HG02973 (cell line): ENCODE measurements at regions not wholly inside any gene's neighbourhood (a gene's known extent, or its start where the extent isn't known, plus 50 kb on each side); places are given as distances from the start of the nearest gene placed in this dataset.
"Not testable (repeated sequence)": the region's sequence is repeated elsewhere in the genome, so short reads cannot be mapped to it uniquely, and the experiment has no call there.

ENCODE experiments used
- ATAC-seq: cut with Tn5 transposase; IDR thresholded peaks from one replicate; pipeline ENCODE4 v1.9.1; 2021; ENCODE audit warnings: moderate library complexity; ENCODE audit not compliant: unreplicated experiment

DNA sequence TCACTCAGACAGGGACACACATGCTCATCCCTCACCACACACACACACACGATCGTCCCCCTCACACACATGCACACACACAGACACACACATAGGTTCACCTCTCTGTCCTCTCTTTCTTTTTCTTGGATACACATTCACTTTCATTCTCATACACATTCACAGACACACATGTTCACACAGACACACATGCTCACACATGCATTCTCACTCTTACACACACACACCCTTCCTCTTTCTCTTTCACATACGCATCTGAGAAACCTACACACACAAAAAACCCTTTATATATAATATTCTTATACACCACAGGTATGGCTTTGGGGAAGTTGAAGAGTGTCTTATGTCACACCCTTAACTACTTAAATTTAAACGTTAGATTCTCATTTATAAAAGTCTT, 248.6 kb upstream of the RUNX1 start:
- no peak for ATAC-seq

DNA sequence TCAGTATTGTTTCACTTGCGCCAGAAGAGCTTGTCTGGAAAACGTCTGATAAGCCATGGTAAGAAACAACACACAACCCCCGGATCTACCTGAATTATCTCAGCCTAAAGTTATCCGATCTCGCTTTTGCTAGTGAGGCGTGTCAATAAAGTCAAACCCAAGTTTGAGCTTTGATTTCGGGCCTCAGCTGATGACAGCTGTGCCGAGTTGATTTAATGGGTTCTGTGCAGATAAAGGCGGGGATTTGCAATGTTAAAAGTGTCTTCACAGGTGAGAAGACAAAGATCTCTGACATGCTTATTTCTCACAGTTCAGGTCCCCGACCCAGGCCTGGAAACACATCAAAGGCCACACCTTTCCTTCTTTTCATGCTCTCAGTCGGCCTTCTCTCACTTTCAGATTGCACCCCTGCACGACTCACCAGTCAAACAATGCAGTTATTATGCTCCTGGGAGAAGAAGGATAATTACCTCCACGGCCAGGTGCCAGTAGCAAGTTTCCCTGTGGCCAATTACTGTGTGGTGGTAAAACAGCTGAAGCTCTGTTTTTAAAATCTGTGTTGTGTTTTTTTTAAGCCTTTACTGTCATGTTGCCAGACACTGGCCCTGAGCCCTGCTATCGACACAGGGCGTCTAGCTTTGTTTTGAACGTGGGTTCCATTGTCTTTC, 245.3 kb upstream of the RUNX1 start:
- no peak for ATAC-seq

DNA sequence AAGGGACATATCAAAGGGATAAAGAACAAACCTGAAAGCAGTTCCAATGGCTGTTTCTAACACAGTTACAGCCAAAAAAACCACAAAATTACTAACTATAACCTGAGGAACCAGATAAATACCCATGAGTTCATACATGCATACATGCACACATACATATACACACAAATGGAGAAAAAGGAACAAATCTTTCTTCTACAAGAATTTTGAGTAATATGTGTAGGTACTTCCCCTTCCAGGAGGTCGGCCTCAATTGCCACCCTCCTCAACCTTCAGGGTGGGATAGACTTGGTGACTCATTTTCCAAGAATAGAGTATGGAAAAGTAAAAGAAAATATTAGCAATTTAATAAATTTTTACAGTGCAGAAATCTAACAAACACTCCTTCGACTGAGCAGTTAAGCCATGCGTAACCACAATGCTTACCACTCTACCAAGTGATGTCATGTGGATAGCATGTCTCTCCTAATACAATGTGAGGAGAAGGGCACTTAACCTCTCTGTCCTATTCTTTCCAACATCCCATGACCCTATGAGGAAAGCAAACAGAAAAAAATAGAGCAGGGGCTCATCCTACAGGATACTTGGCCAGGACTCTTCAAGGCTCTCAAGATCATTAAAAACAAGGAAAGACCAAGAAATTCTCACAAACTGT, 243.0 kb upstream of the RUNX1 start:
- no peak for ATAC-seq

DNA sequence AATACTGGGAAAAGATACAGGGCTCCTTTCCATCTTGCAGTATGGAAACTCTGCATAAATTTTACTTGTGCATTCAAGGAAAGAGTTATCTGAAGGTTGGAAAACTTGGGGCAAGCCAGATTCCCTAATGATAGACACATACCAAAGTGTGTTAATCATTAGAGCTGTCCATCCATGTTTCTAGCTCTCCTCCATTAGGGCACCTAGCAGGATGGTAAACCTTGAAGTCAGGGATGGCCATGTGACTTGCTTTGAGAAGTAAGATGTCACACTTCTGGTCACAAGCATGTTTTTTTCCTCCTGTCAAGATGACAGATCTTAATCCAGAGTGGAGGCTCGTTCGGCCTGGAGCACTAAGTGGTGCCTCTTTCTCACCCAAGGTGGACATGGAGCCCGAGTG, 241.9 kb upstream of the RUNX1 start:
- no peak for ATAC-seq

DNA sequence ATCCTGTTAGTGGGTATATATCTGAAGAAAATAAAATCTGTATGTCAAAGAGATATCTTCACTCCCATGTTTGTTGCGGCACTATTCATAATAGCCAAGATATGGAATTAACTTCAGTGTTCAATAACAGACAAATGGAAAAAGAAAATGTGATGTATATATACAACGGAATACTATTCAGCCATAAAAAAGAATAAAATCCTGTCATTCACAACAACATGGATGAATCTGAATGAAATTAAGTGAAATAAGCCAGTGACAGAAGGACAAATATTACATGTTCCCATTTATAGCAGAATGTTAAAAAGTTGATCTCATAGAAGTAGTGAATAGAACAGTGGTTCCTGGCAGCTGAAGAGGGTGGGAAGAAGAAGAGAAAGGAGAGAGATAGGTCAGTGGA, 239.1 kb upstream of the RUNX1 start:
- no peak for ATAC-seq

DNA sequence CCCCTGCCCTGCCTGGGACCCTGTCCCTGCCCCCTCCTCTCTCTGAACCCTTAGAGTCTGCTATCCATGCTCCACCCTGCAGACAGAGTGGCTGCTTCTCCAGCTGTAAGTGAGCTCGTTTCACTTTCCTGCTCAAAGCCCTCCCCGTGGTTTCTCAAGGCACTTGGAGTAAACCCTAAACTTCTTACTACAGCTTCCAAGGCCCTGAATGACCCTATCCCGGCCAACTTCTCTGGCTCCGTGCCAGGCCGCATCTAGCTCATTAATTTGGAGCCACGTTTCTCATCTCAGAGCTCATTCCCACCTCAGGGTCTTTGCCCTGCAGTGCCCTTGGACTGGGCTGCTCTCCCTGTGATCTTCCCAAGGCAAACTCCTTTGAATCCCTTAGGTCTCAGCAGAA, 235.1 kb upstream of the RUNX1 start:
- ATAC-seq, result no peak

DNA sequence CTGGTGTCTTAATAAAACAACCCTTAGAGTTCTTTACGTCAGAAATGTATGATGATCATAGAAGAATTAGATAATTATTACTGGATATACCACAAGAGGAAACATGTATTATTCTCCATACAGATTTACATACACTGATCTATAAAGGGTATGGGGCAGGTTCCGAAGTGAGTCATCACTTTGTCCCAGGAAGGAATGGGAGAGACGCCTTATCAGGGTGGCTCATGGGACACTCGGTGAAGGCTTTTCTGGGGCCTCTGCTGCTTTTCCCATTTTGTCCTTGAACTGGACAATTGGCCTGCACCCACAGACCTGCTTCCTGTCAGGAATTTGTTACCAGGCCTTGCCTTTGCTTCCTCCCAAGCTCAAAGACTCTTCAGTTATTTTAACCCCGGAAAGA, 233.8 kb upstream of the RUNX1 start:
- ATAC-seq, result no peak

DNA sequence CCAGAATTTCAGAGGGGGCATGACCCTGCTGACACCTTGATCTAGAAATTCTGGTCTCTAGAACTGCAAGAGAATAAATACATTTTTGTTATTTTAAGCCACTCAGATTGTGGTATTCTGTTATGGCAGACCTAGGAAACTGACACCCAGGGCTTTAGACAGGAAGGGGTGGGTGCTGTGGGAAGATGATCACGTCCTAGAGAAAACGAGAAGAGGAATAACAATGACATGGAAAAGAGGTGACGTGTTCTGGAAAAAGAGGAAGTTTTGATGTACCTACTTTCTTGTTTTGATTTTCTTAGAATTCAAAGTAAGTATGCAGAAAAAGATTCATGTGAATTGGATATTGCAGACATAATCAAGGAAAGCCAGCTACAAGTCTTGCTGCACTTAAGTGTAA, 232.9 kb upstream of the RUNX1 start:
- no peak for ATAC-seq

DNA sequence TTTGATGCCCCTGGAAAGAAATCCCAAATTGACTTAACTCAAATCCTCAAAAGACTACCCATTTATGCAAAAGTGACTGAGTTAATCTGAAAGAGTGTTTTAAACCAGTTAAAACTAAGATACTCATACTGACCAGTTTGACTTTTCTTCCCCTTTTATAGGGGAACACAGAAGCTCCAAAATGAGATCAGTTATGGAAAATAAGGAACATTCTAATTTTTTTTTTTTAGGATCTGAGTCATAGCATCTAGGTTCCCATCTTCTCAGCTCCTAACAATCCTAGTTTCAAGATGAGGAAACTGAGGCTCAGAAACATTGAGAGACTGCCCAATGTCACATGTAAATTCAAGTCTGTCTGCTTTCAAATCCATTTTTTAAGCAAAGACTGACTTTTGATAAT, 231.1 kb upstream of the RUNX1 start:
- ATAC-seq, result no peak

DNA sequence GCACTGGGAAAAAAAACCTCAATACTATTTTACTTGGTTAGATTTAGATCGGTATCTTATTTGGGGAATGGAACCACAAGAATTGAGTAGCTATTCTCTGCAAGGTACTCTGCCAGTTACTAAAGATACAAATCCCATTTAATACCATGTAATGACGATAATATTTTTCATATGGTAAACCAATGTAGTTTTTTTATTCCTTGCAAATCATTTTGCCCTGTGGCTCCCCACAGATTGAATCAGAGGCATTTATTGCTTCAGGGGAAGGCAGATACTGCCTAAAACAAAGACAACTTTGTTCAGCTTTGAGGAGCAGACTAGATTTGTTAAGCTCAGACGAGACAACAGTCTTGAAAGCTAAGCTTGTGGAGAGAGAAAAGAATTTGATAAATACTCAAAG, 226.7 kb upstream of the RUNX1 start:
- ATAC-seq, result no peak

DNA sequence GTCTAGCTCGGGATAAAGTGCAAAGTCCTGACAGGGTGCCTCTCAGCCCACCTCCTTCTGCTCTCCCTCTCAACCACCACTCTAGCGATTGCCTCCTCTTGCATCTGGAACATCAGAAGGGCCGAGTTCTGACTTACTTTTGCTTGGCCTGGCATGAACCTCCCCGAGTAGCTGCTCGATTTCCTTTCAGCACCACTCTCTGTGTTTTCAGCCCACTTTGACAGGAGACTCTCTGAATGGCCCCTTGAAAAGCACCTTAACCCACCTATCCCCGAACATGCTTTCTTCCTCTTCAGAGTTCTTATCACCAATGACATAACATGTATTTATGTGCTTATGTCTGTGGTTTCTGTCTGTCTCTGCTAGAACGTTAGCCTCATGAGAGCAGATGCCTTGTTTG, 225.8 kb upstream of the RUNX1 start:
- ATAC-seq, result no peak

DNA sequence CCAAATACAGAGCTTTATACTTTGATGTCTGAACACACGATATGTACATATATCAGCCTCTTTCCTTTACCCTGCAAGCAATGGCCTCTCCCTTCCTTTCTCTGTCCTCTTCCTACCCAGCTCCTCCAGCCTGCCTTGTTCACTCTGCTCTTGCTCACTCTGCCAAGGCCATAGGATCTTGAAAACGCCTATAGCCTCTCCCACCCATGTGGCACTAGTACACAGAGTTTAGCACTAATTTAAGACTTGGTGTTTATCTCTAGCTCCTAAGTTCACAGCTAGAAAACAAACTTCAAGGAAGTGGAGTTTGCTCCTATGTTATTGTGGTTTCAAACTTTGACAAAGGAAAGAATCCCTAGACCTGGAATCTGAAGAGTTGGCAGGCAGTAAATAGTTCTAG, 225.0 kb upstream of the RUNX1 start:
- ATAC-seq, result no peak

DNA sequence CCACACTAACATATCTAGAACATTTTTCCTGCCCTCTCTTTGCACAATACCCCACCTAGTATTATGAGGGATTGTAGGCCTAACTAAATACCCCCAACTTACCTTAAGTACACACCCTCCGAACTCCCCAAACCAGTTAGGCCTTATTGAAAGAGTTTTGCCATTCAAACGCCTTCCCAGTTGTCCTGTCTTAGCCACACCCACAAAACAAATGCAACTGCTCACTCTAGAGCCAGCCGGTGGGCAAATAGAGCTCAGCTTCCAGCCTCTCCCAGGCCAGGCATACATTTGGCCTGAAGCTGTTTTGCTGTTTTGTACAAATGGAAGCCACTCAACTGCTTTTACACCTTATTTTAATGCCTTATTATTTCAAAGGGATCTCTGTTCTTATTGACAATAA, 224.2 kb upstream of the RUNX1 start:
- no peak for ATAC-seq

DNA sequence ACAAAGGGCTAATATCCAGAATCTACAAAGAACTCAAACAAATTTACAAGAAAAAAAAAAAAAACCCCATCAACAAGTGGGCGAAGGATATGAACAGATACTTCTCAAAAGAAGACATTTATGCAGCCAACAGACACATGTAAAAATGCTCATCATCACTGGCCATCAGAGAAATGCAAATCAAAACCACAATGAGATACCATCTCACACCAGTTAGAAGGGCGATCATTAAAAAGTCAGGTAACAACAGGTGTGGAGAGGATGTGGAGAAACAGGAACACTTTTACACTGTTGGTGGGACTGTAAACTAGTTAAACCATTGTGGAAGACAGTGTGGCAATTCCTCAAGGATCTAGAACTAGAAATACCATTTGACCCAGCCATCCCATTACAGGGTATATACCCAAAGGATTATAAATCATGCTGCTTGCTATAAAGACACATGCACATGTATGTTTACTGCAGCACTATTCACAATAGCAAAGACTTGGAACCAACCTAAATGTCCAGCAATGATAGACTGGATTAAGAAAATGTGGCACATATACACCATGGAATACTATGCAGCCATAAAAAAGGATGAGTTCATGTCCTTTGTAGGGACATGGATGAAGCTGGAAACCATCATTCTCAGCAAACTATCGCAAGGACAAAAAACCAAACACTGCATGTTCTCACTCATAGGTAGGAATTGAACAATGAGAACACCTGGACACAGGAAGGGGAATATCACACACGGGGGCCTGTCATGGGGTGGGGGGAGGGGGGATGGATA, 222.4 kb upstream of the RUNX1 start:
- not testable (repeated sequence) for ATAC-seq

DNA sequence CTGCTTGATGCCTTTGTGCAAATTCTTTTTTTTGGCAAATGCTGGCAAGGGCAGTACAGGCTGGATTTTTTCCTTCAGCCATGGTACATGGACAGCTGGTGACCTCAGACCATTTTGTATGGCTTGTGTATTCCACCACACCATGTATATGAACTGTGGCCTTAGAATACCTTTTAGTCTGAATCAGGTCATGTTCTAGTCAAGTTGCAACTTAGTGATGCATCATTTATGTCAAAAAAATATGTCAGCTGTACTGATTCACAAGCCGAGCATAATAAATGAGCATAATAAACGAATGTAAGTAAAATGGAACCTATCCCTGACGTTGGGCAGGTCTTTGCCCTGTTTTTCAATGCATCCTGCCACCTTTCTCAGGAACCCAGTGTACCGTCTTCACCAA, 219.7 kb upstream of the RUNX1 start:
- no peak for ATAC-seq

DNA sequence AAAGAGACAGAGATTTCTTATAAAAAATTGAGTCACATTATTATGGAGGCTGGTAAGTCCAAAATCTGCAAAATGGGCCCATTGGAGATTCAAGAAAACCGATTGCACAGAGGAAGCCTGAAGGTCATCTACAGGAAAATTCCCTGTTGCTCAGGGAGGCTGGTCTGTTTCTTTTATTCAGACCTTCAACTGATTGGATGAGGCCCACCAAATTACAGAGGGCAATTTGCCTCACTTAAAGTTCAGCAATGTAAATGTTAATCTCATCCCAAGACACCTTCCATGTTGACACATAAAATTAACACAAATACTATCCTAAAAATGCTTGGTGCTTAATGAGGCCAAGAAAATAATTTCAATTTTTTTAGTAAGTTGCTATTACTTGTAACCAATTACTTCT, 219.2 kb upstream of the RUNX1 start:
- no peak for ATAC-seq

DNA sequence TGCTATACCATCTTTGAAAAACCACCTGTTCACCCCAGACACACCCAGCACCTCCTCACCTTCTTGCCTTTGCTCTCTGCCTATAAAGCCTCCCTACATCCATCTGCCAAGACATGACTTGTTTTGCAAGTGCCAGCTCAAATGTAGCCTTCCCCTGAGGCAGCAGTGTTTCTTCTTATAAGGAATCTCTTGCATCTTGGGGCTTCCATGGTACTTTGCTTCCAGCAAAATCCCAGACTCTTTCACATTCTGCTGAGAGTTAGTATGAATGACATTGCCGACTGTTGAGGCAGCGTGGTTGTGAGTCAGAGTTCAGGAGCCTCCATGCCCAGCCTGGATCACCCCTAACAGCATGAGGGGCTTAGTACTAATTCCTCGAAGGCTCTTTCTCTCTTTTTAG, 217.4 kb upstream of the RUNX1 start:
- ATAC-seq, result no peak

DNA sequence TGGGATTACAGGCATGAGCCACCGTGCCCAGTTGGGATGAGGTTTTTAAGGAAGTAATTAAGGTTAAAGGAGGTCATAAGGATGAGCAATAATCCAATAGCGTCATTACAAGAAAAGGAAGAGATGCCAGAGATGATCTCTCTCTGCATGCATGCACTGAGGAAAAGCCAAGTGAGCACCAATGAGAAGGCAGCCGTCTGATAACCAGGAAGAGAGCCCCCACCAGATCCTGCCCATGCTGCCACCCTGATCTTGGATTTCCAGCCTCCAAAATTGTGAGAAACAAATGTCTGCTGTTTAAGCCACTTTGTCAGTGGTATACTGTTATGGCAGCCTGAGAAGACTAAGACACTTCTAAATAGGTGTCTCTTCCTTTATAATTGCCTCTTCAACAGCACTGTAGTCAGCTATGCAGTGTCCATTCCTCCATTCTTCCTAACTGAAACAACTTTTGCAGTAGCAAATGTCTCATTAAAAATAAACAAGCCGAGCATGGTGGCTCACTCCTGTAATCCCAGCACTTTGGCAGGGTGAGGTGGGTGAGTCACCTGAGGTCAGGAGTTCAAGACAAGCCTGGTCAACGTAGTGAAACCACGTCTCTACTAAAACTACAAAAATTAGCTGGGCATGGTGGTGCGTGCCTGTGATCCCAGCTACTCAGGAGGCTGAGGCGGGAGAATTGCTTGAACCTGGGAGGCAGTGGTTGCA, 216.2 kb upstream of the RUNX1 start:
- ATAC-seq, result no peak

DNA sequence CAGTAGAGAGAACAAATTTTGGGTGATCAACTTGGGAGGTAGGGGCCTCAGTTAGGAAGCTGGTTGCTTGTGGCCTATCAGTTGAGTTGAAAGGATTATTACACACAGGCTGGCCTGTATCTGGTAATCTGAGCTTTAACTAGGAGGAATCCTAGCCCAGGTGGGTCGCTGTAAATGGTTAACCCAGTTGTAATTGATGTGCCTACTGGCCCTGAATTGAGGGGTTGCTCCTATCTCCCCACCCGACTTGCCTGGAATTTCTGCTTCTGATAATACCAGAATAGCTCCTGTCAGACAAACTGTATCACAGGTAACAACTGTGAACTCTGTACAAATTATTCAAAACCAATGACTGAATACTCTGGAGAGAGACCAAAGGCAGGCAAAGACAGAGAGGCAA, 210.4 kb upstream of the RUNX1 start:
- ATAC-seq, result no peak

DNA sequence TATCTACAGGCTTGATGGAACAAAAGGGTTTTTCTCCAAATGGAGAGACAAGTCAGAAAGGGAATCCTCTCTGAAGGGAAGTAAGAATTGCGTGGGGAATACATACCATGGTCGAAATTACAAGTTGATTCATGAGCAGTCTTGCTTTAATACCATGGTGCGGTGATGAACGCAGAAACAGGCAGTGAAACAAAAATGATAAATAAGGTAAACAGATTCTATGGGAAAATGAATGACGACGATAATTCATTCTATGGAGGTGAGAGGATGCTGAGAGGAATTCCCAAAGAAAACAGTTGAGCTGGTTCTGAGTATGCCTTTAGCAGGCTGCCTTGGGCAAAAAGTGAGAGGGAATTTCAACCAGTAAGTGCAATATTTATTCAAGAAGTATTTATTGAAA, 209.4 kb upstream of the RUNX1 start:
- no peak for ATAC-seq

DNA sequence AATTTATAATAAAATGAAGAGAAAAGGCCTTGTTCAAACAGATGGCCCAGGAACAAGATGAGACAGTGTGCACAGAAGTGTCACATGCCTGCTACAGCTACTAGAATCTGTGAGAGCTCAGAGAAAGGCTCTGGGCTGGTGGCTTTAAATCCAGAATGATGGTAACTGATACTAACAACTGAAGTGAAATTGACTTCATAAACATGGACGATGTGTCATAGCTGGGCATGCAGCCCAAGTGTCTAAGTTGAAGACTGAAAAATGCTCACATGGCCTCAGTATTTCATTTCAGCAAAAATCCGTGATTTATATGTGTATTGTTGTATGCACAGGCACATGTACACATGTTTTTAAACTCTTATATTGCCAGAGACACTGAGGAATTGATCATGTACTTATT, 208.3 kb upstream of the RUNX1 start:
- no peak for ATAC-seq
